ACHN (cell line): ENCODE measurements at regions not wholly inside any gene's neighbourhood (a gene's known extent, or its start where the extent isn't known, plus 50 kb on each side); places are given as distances from the start of the nearest gene placed in this dataset.

Source experiments
- DNase-seq: peaks from one replicate; pipeline ENCODE4 v3.0.0-alpha.2; 2015
- in situ Hi-C: cut with HindIII; loops from 2 replicates; pipeline ENCODE4 v1.10.0; 2017; ENCODE audit warnings: low sequenced_read_pairs, low pct_ligation_motif_present, low pct_unique_long_range_greater_than_20kb

- in situ Hi-C loops, result no loop called here
These were observed 497.6 kb downstream of the SUCLG1 start for GRCh38 chr2:83961512-83961911.

GRCh38 chr2:83960371-83960770, 498.7 kb downstream of the SUCLG1 start:
- no peak for DNase-seq
- in situ Hi-C loops, result no loop called here

More at GRCh38 chr2:83961512-83961911, 497.6 kb downstream of the SUCLG1 start:
- DNase-seq, result no peak

GRCh38 chr2:83959266-83959665, 499.8 kb downstream of the SUCLG1 start:
- no peak for DNase-seq
- in situ Hi-C loops, result no loop called here

DNA sequence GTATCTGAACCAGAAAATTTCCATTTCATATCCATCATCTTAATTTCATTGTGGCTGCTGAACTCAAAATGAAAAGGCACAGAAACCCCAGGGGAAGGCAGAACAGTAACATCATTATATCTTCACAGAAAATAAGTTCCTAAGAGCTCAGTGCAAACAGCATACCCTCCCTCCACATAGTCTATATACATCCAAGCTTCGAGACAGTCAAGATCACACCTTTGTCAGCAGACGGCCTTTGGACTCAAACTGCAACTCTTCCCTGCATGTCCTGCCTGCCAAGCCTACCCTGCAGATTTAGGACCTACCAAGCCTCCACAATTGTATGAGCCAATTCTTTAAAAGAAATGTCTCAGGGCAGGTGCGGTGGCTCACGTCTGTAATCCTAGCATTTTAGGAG, 502.1 kb downstream of the SUCLG1 start:
- in situ Hi-C loops, result no loop called here
- no peak for DNase-seq

DNA sequence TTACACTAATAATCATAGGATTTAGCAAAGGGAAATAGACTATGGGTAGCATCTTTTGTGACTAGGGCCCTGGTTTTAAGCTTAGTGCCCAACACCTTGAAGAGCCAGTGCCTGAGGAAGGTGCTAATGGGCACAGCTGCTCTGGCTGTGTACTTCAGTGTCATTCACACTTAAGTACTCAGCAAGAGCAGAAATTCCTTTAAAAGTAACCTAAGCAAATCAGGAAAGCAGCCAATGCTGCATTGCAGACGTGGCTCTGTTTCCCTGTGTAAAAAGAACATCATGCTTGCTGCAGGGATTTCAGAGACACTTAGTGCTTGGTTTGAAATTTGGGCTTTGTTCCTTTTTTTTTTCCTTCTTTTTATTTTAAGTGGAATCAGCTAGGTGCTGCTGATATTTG, 505.4 kb downstream of the SUCLG1 start:
- in situ Hi-C loops, result no loop called here
- no peak for DNase-seq

GRCh38 chr2:83951378-83951947, 507.6 kb downstream of the SUCLG1 start:
- DNase-seq, result no peak
- in situ Hi-C loops, result no loop called here

GRCh38 chr2:83949361-83949760, 509.7 kb downstream of the SUCLG1 start:
- in situ Hi-C loops, result no loop called here
- DNase-seq, result no peak

DNA sequence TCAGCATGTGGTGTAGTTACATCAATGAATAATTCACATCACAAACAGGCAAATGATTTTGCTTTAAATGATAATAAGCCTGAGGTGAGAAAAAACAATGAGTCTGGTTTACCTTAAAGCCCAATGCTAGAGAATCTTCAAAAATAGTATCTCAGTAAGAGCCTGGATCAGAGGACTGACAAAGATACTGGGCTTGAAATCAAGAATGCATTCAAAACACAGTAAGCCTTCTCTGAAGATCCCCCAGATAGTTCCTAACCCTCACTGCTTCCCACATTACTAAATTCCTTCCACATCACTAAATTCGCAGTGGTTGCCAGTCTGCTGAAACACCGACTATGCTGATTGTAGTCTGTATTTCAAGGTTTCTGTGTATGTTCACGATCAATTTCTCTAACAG, 514.9 kb downstream of the SUCLG1 start:
- in situ Hi-C loops, result no loop called here
- no peak for DNase-seq

DNA sequence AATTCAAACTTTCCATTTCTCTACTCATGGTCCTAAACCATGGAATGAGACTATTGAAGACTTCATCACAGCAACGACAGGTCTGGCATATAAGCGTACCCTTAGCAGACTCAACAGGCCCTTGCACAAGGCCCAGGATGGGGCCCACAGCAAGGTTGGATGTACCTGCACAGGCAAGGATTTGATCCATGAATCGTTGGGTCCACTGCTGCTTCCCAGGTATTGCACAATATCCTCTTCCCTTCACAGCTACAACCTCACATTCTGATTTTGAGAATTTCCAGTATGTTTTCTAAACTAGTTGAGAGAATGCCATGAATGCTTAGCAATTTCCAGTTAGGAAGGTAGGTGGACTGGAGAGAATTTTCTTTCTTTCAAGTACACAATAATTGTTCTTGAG, 515.8 kb downstream of the SUCLG1 start:
- in situ Hi-C loops, result no loop called here
- DNase-seq, result no peak

GRCh38 chr2:83941886-83942285, 517.2 kb downstream of the SUCLG1 start:
- no peak for DNase-seq
- in situ Hi-C loops, result no loop called here

DNA sequence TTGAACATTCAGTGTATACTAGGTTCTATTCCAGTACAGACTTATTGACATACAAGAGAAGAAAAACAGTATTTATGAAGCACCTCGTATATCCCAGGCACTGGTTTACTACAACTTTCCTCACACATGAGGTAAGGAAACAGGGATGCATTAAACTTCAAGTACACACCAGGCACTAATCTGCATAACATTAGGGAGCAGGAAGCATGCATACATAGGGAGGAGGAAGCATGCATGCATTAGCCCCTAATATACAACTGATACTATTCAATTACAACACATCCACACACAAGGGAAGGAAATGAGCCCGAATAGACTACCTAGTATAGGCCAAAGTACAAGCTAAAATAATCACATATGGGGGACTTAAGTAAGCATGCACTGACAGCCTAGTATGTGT, 525.3 kb downstream of the SUCLG1 start:
- in situ Hi-C loops, result no loop called here
- no peak for DNase-seq

- in situ Hi-C loops, result no loop called here
- DNase-seq, result no peak
These were observed 535.5 kb downstream of the SUCLG1 start for GRCh38 chr2:83923531-83923930.

GRCh38 chr2:83916559-83916958, 542.5 kb downstream of the SUCLG1 start:
- in situ Hi-C loops, result no loop called here
- DNase-seq, result no peak

GRCh38 chr2:83915381-83915780, 543.7 kb downstream of the SUCLG1 start:
- DNase-seq, result no peak
- in situ Hi-C loops, result no loop called here

DNA sequence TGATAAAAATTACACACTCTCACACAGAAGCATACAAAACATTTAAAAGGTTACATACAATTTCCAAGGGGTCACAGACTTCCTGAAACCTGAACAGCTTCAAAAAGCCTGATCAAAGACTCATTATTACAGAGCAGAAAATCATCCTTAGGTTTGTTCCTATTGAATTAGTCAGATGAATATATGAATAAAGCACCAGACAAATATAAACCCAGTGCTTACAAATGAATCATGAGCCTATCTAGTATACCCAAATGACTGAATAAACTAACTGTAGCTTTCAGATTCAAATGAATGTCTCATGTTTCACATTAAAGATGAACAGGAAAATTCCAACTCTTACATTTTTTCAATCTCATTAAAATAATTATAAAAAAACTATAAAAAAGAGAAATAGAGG, 550.3 kb downstream of the SUCLG1 start:
- in situ Hi-C loops, result no loop called here
- DNase-seq, result no peak

DNA sequence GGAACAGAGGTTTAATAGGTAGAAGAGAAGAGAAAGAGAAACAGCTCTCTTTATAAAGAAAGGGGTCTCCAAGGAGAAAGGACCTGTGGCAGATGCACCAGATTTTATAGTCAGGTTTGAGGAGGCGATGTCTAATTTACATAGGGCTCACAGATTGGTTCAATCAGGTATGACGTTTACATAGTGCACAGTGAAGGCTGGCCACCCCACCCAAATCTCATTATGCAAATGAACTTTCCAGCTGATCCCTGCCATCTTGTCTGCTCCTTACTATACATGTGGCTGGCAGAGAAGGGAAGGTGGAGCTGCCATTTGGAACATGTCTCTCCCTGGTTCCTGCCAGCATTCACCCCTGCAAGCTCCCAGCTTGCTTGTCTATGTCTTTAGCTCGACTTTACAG, 557.8 kb downstream of the SUCLG1 start:
- no peak for DNase-seq
- in situ Hi-C loops, result no loop called here

- in situ Hi-C loops, result no loop called here
- peak; percentile 12 for DNase-seq
These were observed 558.2 kb downstream of the SUCLG1 start for GRCh38 chr2:83900862-83901261.

DNA sequence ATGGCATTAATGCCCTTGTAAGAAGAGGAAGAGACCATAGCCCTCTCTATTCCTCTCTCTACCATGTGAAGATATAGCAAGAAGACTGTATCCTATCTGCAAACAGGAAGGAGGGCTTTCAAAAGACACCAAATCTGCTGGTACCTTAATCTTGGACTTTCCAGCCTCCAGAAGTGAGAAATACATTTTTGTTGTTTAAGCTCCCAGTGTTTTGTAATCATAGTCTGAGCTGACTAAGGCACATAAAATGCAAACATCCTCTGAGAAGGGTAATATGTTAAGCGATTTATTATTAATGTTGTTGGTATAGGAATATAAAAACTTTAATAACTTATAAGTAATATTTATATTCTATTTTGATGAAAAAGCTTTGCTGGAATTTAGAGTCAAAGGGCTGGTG, 559.8 kb downstream of the SUCLG1 start:
- DNase-seq, result no peak

GRCh38 chr2:83894976-83895375, 564.1 kb downstream of the SUCLG1 start:
- in situ Hi-C loops, result no loop called here
- DNase-seq, result no peak

More for the DNA sequence above, 559.8 kb downstream of the SUCLG1 start:
- in situ Hi-C loops, result no loop called here

GRCh38 chr2:83887757-83888156, 571.3 kb downstream of the SUCLG1 start:
- in situ Hi-C loops, result no loop called here

GRCh38 chr2:83879127-83879526, 580.0 kb downstream of the SUCLG1 start:
- in situ Hi-C loops, result no loop called here
- no peak for DNase-seq

More at GRCh38 chr2:83887757-83888156, 571.3 kb downstream of the SUCLG1 start:
- DNase-seq, result no peak
